Peyer's patch (tissue), 4 donors: ENCODE measurements at regions not wholly inside any gene's neighbourhood (a gene's known extent, or its start where the extent isn't known, plus 50 kb on each side); places are given as distances from the start of the nearest gene placed in this dataset.

Experiments used
- CTCF ChIP-seq, 6 experiments: fragments of 450-650 bp in 4 of 6; fragments of 200-600 bp in 2 of 6; sonication (generic) in 1 of 6; IDR thresholded peaks; one replicate each; pipeline ENCODE4 v1.5.1; 2017 to 2019; ENCODE audit warnings: antibody characterized with exemption in 6 of 6, mild to moderate bottlenecking in 3 of 6, moderate library complexity in 1 of 6
- POLR2A ChIP-seq, 2 donors: fragments of 450-650 bp; IDR thresholded peaks; one replicate each; pipeline ENCODE4 v1.5.1; 2017; ENCODE audit warnings: antibody characterized with exemption in 2 of 2, mild to moderate bottlenecking in 2 of 2, moderate library complexity in 2 of 2

- TF ChIP-seq CTCF (IDR thresholded peaks at IDR 0.05) = no peak
- TF ChIP-seq POLR2A (IDR thresholded peaks at IDR 0.05) = no peak
These were observed 558.8 kb upstream of the ADAMTS9 start for GRCh38 chr3:65246561-65246960.
